Left lung (tissue), 4 donors: ENCODE measurements at regions not wholly inside any gene's neighbourhood (a gene's known extent, or its start where the extent isn't known, plus 50 kb on each side); places are given as distances from the start of the nearest gene placed in this dataset.
A peak's percentile ranks its signal among the peaks of the same experiment; 100 is the strongest.

Source experiments
- ATAC-seq: fragments of 200-7000 bp; cut with Tn5 transposase; one replicate; pipeline ENCODE4 v1.9.1; 2020; ENCODE audit warnings: moderate library complexity
- DNase-seq, 4 donors: peaks; one replicate each; pipeline ENCODE4 v3.0.0-alpha.2; 2013 to 2020
- H3K27ac ChIP-seq, 2 donors: fragments of 200-600 bp; sonication (generic) in 1 of 2; one replicate each; pipeline versions ENCODE4 v1.5.0 to v1.8.0; 2020 to 2021
- H3K27me3 ChIP-seq, 2 donors: fragments of 200-600 bp; sonication (generic) in 1 of 2; one replicate each; pipeline versions ENCODE4 v1.5.0 to v1.8.0; 2020 to 2021
- H3K36me3 ChIP-seq, 2 donors: fragments of 200-600 bp; sonication (generic) in 1 of 2; one replicate each; pipeline versions ENCODE4 v1.5.0 to v1.8.0; 2020 to 2021
- H3K4me1 ChIP-seq, 2 donors: fragments of 200-600 bp; one replicate each; pipeline ENCODE4 v1.8.0; 2021
- H3K4me3 ChIP-seq, 2 donors: fragments of 200-600 bp; sonication (generic) in 1 of 2; one replicate each; pipeline versions ENCODE4 v1.5.0 to v1.8.0; 2020 to 2021; ENCODE audit warnings: mild to moderate bottlenecking in 1 of 2
- H3K9me3 ChIP-seq, 2 donors: fragments of 200-600 bp; sonication (generic) in 1 of 2; one replicate each; pipeline versions ENCODE4 v1.5.0 to v1.8.0; 2020 to 2021
- intact Hi-C, 2 donors: fragments of 100-400 bp; cut with DNase I; formaldehyde crosslinking; loops; one replicate each; pipeline versions ENCODE4 v1.11.2 to v1.14.2; 2022
- TF ChIP-seq, protein P1 (sequence below), 2 donors: fragments of 200-600 bp; sonication (generic) in 1 of 2; IDR thresholded peaks; one replicate each; pipeline versions ENCODE4 v1.5.0 to v1.8.0; 2021; ENCODE audit warnings: antibody characterized with exemption in 2 of 2
- donor health status: DM: no; HTN: yes; CAD: no.
- donor health status: DM: no; HTN: no; CAD: no.

DNA sequence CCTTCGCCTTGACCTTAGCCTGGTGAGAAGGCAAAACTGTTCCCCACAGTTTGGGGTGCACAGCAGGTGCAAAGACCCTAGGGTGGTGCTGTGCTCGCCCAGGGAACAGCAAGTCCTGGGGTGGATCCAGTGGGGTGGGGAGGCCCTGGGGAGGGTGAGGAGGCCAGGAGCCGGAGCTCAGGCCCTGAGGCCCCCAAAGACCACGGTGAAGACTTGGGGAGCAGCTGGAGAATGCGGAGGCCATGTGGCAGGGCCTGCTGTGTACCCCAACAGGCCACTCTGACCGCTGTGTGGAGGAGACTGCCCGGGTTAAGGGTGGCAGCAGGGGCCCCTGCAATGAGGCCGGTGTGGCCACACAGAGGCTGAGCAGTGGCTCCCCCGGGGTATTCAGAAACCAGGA lies 101.1 kb upstream of the RTL6 start:
- peaks cover 0 to 6% of the 10 kb centered on the region in 2 donors for H3K4me1 ChIP-seq
- no peaks in the 10 kb centered on the region for H3K36me3 ChIP-seq
- no peak overlapping the region for H3K27ac ChIP-seq
- intact Hi-C loops, result no loop called here
- peaks cover 0 to 62% of the 10 kb centered on the region in 2 donors for H3K27me3 ChIP-seq
- H3K9me3 ChIP-seq, result no peaks in the 10 kb centered on the region
- H3K4me3 ChIP-seq, result no peak overlapping the region
- TF ChIP-seq, protein P1, sequence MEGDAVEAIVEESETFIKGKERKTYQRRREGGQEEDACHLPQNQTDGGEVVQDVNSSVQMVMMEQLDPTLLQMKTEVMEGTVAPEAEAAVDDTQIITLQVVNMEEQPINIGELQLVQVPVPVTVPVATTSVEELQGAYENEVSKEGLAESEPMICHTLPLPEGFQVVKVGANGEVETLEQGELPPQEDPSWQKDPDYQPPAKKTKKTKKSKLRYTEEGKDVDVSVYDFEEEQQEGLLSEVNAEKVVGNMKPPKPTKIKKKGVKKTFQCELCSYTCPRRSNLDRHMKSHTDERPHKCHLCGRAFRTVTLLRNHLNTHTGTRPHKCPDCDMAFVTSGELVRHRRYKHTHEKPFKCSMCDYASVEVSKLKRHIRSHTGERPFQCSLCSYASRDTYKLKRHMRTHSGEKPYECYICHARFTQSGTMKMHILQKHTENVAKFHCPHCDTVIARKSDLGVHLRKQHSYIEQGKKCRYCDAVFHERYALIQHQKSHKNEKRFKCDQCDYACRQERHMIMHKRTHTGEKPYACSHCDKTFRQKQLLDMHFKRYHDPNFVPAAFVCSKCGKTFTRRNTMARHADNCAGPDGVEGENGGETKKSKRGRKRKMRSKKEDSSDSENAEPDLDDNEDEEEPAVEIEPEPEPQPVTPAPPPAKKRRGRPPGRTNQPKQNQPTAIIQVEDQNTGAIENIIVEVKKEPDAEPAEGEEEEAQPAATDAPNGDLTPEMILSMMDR (IDR thresholded peaks at IDR 0.05), result no peak
- ATAC-seq (no peak), DNase-seq (no peak)

DNA sequence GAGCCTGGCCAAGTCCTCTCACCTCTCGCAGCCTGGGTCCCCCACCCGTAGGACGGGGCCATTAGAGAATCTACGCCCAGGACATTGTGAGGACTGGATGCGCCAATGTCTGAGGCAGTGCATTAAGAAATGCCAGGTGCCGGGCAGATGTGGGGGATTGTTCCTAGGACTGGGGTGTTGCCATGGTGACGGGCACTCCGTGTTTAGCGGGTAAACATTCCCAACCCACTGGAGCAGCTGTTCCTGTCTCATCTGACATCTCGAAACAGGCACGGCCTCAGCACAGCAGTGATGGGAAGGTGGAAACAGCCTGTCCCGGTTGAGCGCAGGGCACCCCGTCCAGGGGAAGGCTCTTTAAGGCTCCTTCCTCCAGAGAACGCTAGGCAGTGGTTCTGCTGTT lies 99.6 kb upstream of the RTL6 start:
- Histone ChIP-seq H3K4me3 (no peak overlapping the region), H3K27me3 (peaks cover 0 to 60% of the 10 kb centered on the region in 2 donors), H3K9me3 (no peaks in the 10 kb centered on the region), H3K4me1 (no peaks in the 10 kb centered on the region), H3K27ac (no peak overlapping the region), H3K36me3 (no peaks in the 10 kb centered on the region)
- intact Hi-C loops, result no loop called here
- DNase-seq (no peak), ATAC-seq (no peak)
- TF ChIP-seq, protein P1 (IDR thresholded peaks at IDR 0.05), result no peak

DNA sequence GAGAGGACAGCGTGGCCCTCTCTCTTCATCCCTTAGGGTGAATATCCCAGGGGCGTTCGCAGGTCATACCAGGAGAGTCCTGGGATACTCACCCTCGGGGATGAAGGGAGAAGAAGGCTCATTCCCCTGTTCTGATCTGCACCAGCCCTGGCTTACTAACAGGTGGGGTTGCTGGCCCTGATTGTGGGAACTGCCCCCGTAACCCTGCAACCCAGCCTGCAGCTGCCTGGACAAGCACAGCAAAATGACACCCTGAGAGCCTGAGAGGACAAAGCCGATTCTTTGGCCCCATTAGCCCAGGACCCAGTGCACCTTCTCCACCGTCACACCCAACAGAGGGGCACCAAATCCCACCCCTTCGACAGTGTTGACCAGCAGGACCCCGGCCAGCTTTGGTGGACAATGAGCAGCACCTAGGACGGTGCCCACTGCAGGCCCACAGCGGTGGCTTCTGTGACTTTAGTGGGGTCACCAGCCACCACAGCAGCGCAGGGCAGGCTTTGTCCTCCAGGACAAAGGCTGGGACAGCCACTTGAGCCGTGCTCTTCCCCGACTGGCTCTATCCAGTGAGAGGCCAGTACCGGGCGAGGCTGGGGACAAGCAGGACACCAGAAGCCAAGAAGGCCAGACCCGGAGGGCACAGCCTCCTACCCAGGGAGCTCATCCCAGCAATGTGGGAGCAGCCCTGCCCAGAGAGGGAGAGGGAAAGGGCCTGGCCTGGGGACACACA lies 98.5 kb upstream of the RTL6 start:
- intact Hi-C loops, result no loop called here
- Histone ChIP-seq H3K4me3 (no peak overlapping the region), H3K27me3 (peaks cover 0 to 70% of the 10 kb centered on the region in 2 donors), H3K9me3 (no peaks in the 10 kb centered on the region), H3K4me1 (no peaks in the 10 kb centered on the region), H3K27ac (no peak overlapping the region), H3K36me3 (no peaks in the 10 kb centered on the region)
- no peak for ATAC-seq
- TF ChIP-seq, protein P1 (IDR thresholded peaks at IDR 0.05), result no peak
- no peak for DNase-seq

DNA sequence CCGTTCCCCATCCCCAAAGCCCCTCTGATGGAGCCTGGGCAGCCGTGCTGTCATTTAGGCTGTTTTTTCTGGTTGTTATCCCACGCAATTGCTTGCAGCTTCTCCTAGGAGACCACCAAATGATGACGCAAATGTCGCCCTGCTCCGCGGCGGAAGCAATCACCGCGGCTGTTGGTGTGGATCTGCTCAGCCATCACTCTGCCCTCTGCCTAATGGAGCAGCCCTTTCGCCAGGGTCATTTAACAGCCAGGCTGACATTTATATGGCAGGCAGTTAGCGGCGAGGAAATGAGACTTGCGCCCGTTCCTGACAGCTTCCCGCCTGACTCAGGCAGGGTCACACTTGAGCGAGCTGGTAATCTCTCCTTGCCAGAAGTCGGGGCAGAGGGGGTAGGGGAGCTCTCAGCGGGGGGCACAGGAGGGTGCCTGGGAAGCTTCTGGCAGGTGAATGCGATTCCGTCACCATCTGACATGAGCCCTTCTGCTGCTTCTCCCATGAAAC lies 97.9 kb upstream of the RTL6 start:
- TF ChIP-seq, protein P1 (IDR thresholded peaks at IDR 0.05), result no peak
- Histone ChIP-seq H3K4me3 (no peak overlapping the region), H3K27ac (no peak overlapping the region), H3K36me3 (no peaks in the 10 kb centered on the region), H3K9me3 (no peaks in the 10 kb centered on the region), H3K4me1 (no peaks in the 10 kb centered on the region), H3K27me3 (peaks cover 0 to 73% of the 10 kb centered on the region in 2 donors)
- ATAC-seq, result no peak
- DNase-seq, result peak in 2 of 4 donors; percentile 36 to 72
- intact Hi-C loops, result no loop called here

DNA sequence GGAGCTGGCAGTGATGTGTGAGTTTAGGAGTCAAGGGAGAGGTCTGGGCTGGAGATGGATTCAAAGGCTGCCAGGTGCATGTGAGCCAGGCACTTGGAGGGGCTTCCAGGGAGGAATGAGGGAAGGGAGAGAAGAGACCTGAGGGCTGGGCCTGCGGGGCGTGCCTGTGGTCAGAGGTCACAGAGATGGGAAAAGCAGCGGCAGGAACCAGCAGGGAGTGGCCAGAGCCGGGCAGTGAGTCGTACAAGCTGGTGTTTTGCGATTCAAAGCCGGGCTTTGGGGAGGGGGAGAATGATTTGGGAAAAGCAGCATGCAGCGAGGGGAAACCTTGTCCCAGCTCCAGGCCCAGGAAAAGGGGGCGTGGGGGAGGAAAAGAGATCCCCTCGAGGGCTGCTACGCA lies 96.9 kb upstream of the RTL6 start:
- Histone ChIP-seq H3K27me3 (peaks cover 0 to 74% of the 10 kb centered on the region in 2 donors), H3K27ac (no peak overlapping the region), H3K4me1 (no peaks in the 10 kb centered on the region), H3K36me3 (no peaks in the 10 kb centered on the region), H3K4me3 (no peak overlapping the region), H3K9me3 (no peaks in the 10 kb centered on the region)
- TF ChIP-seq, protein P1 (IDR thresholded peaks at IDR 0.05), result no peak
- ATAC-seq, result no peak
- intact Hi-C loops, result no loop called here
- DNase-seq, result no peak
